HG02759 (cell line): ENCODE measurements at regions not wholly inside any gene's neighbourhood (a gene's known extent, or its start where the extent isn't known, plus 50 kb on each side); places are given as distances from the start of the nearest gene placed in this dataset.
"Not testable (repeated sequence)": the region's sequence is repeated elsewhere in the genome, so short reads cannot be mapped to it uniquely, and the experiment has no call there.

Experiments used
- ATAC-seq: cut with Tn5 transposase; IDR thresholded peaks from one replicate; pipeline ENCODE4 v1.9.1; 2021; ENCODE audit warnings: mild to moderate bottlenecking, moderate library complexity; ENCODE audit not compliant: unreplicated experiment

GRCh38 chr5:93235761-93236160 is 345.3 kb downstream of the NR2F1-AS1 start:
- no peak for ATAC-seq

GRCh38 chr5:93226202-93226735 is 354.8 kb downstream of the NR2F1-AS1 start:
- no peak for ATAC-seq

- no peak for ATAC-seq
Observed at GRCh38 chr5:93225748-93226147, 355.3 kb downstream of the NR2F1-AS1 start.

GRCh38 chr5:93224624-93225023 is 356.4 kb downstream of the NR2F1-AS1 start:
- no peak for ATAC-seq

- ATAC-seq: no peak
Observed at GRCh38 chr5:93221773-93222172, 359.2 kb downstream of the NR2F1-AS1 start.

GRCh38 chr5:93220431-93220830 is 360.6 kb downstream of the NR2F1-AS1 start:
- no peak for ATAC-seq

GRCh38 chr5:93219641-93220145 is 361.3 kb downstream of the NR2F1-AS1 start:
- no peak for ATAC-seq

- ATAC-seq: not testable (repeated sequence)
Observed at GRCh38 chr5:93213111-93213794, 367.8 kb downstream of the NR2F1-AS1 start.

GRCh38 chr5:93209476-93209875 is 371.5 kb downstream of the NR2F1-AS1 start:
- ATAC-seq: no peak

- ATAC-seq: no peak
Observed at GRCh38 chr5:93208141-93208751, 372.8 kb downstream of the NR2F1-AS1 start.

- no peak for ATAC-seq
Observed at GRCh38 chr5:93206203-93206602, 374.8 kb downstream of the NR2F1-AS1 start.

GRCh38 chr5:93201061-93201460 is 380.0 kb downstream of the NR2F1-AS1 start:
- ATAC-seq: no peak

- ATAC-seq: no peak
Observed at GRCh38 chr5:93196986-93197385, 384.0 kb downstream of the NR2F1-AS1 start.

- ATAC-seq: no peak
Observed at GRCh38 chr5:93193431-93194347, 387.3 kb downstream of the NR2F1-AS1 start.

- no peak for ATAC-seq
Observed at GRCh38 chr5:93192683-93193082, 388.3 kb downstream of the NR2F1-AS1 start.

- ATAC-seq: no peak
Observed at GRCh38 chr5:93192087-93192486, 388.9 kb downstream of the NR2F1-AS1 start.

GRCh38 chr5:93191035-93191817 is 389.8 kb downstream of the NR2F1-AS1 start:
- no peak for ATAC-seq

- ATAC-seq: no peak
Observed at GRCh38 chr5:93189707-93190120, 391.3 kb downstream of the NR2F1-AS1 start.

GRCh38 chr5:93188876-93189485 is 392.0 kb downstream of the NR2F1-AS1 start:
- ATAC-seq: no peak
